CD4-positive, alpha-beta T cell treated with Interferon alpha-2 for 1 hour (primary cell): ENCODE measurements at regions not wholly inside any gene's neighbourhood (a gene's known extent, or its start where the extent isn't known, plus 50 kb on each side); places are given as distances from the start of the nearest gene placed in this dataset.
"Not testable (repeated sequence)": the region's sequence is repeated elsewhere in the genome, so short reads cannot be mapped to it uniquely, and the experiment has no call there.

Source experiments
- DNase-seq, 2 donors: peaks; one replicate each; pipeline ENCODE4 v3.0.0-alpha.2; 2020 to 2022

- no peak for DNase-seq
Observed at GRCh38 chr2:128602699-128603101, 284.0 kb upstream of the HS6ST1 start.

GRCh38 chr2:128603411-128603924, 284.8 kb upstream of the HS6ST1 start:
- DNase-seq, result no peak

GRCh38 chr2:128604045-128604444, 285.4 kb upstream of the HS6ST1 start:
- DNase-seq, result no peak

GRCh38 chr2:128604581-128604980, 285.9 kb upstream of the HS6ST1 start:
- DNase-seq, result not testable (repeated sequence)

GRCh38 chr2:128605421-128605820, 286.8 kb upstream of the HS6ST1 start:
- DNase-seq, result no peak

- DNase-seq, result no peak
Observed at GRCh38 chr2:128605931-128606330, 287.3 kb upstream of the HS6ST1 start.

GRCh38 chr2:128606837-128607236, 288.2 kb upstream of the HS6ST1 start:
- DNase-seq, result no peak

GRCh38 chr2:128607440-128607839, 288.8 kb upstream of the HS6ST1 start:
- no peak for DNase-seq

GRCh38 chr2:128607911-128608506, 289.3 kb upstream of the HS6ST1 start:
- DNase-seq, result no peak

GRCh38 chr2:128608921-128609880, 290.5 kb upstream of the HS6ST1 start:
- DNase-seq, result no peak

GRCh38 chr2:128610496-128610895, 291.8 kb upstream of the HS6ST1 start:
- no peak for DNase-seq

GRCh38 chr2:128611421-128612320, 293.0 kb upstream of the HS6ST1 start:
- DNase-seq, result no peak

GRCh38 chr2:128612628-128613027, 294.0 kb upstream of the HS6ST1 start:
- no peak for DNase-seq

- DNase-seq, result no peak
Observed at GRCh38 chr2:128613351-128613750, 294.7 kb upstream of the HS6ST1 start.

GRCh38 chr2:128613876-128614275, 295.2 kb upstream of the HS6ST1 start:
- no peak for DNase-seq

GRCh38 chr2:128614907-128615306, 296.2 kb upstream of the HS6ST1 start:
- DNase-seq, result not testable (repeated sequence)

- no peak for DNase-seq
Observed at GRCh38 chr2:128615571-128615970, 296.9 kb upstream of the HS6ST1 start.

- no peak for DNase-seq
Observed at GRCh38 chr2:128617029-128617590, 298.4 kb upstream of the HS6ST1 start.

GRCh38 chr2:128617661-128618060, 299.0 kb upstream of the HS6ST1 start:
- DNase-seq, result no peak

GRCh38 chr2:128618642-128619041, 300.0 kb upstream of the HS6ST1 start:
- no peak for DNase-seq

- no peak for DNase-seq
Observed at GRCh38 chr2:128619471-128620325, 301.0 kb upstream of the HS6ST1 start.

GRCh38 chr2:128621074-128621473, 302.4 kb upstream of the HS6ST1 start:
- DNase-seq, result no peak
